ENCODE measurements at regions not wholly inside any gene's neighbourhood (a gene's known extent, or its start where the extent isn't known, plus 50 kb on each side); places are given as distances from the start of the nearest gene placed in this dataset.

DNA sequence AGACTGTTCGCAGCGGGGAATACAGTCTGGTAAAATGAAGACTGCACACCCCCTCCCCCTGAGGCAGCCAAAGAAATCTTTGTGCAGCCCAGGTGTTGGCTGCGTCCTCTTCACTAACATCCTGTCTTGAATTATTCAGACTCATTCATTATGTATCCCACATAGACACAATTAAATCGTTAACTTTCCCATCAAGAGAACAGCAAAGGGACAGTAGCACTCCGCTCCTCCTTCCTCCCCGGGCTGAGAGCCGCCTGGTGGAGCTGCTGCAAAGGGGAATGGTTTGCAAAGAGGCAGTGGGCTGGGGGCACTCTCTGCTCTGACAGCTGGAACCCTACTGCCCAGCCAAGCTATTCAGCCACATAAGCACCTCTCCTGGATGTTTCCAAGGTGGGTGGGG, 290.0 kb upstream of the SOX9 start:
- TF ChIP-seq POLR2A (IDR thresholded peaks at IDR 0.05; ENCODE audit: low read depth, low read length) (no peak), POLR2AphosphoS5 (IDR thresholded peaks at IDR 0.05; ENCODE audit: low read depth, low read length) (no peak), TAF1 (IDR thresholded peaks at IDR 0.05; ENCODE audit: low read depth, low read length) (no peak), SPI1 (IDR thresholded peaks at IDR 0.05; ENCODE audit: low read depth, low read length) (no peak)
